Adrenal gland (tissue), 5 donors: ENCODE measurements at regions not wholly inside any gene's neighbourhood (a gene's known extent, or its start where the extent isn't known, plus 50 kb on each side); places are given as distances from the start of the nearest gene placed in this dataset.

Experiments
- CTCF ChIP-seq, 6 experiments: fragments of 450-650 bp in 4 of 6; fragments of 200-600 bp in 2 of 6; sonication (generic) in 1 of 6; IDR thresholded peaks; 1 replicate in 5 of 6; 2 replicates in 1 of 6; pipeline versions ENCODE4 v1.5.1 to v1.8.0; 2016 to 2021; ENCODE audit warnings: antibody characterized with exemption in 6 of 6, mild to moderate bottlenecking in 2 of 6, moderate library complexity in 1 of 6
- POLR2A ChIP-seq, 2 donors: fragments of 450-650 bp; IDR thresholded peaks; one replicate each; pipeline ENCODE4 v1.6.1; 2017; ENCODE audit warnings: antibody characterized with exemption in 2 of 2, mild to moderate bottlenecking in 2 of 2, moderate library complexity in 1 of 2
- donor health status: DM: no; HTN: no; CAD: no.

DNA sequence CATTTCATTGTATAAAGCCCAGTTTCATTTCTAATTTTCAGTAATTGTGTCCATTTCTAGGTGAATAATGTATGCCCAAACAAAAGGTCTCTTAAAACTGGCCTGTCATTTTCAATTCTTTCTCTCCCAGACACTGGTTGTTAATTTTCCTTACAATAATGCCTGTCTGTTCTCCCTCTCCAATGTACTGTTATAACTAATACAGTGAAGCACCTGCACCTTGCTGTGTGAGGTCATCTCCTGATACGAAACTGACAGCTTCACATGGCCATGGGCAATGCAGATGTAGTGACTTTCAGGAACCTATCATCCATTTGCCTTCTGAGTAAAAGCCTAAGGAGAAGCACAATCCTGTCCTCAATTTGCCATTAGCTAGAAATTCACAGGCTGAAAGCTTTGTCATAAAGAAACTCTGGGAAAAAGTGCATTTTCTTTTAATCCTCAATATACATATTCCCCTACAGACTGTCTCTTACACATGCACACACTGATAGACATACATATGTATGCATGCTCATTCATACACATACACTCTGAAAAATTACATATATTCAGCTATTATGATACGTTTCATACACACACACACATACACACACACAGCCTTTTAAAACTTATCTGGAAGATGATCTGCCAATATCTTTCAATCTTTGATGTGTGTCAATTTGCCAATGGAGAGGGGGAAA, 1030.3 kb downstream of the TDRD15 start:
- no peak for TF ChIP-seq CTCF (IDR thresholded peaks at IDR 0.05)
- no peak for TF ChIP-seq POLR2A (IDR thresholded peaks at IDR 0.05)
